ENCODE measurements at regions not wholly inside any gene's neighbourhood (a gene's known extent, or its start where the extent isn't known, plus 50 kb on each side); places are given as distances from the start of the nearest gene placed in this dataset.

DNA sequence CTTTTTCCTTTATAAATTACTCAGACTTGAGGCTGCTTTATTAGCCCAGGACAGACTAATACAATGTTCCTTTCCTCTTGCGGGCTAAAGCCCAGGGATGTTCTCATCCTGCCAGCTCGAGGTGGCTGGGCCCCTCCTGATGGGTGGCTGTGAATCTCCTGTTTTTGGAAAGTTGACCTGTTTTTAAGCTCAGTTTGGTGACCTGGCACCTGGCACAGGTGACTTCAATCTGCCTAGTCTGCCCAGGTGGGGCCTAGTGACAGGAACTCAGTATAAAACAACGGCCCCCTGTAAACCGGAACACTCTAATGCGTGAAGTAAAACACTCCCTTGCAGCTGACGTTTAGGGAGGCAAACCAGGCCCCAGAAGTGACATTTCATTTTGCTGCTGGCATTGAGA is 92.7 kb upstream of the SNTG2 start:
- DNase-seq, result no peak

DNA sequence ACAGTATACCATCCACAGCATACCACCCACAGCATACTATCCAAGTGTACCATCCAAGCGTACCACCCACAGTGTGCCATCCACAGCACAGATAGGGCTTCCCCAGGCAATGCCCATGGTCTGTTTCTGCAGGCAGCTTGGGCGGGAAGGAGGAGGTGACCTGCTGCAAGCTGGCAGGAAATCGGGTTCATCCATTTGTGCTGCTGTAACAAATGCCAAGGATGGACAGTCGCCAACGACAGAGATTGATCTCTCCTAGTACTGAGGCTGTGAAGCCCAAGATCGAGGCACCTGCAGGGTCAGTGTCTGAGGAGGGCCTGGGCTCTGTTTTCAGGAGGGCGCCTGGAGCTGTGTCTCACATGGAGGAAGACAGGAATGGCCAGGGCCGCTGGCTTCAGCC is 93.6 kb upstream of the SNTG2 start:
- DNase-seq, result no peak

- no peak for DNase-seq
These were observed 94.2 kb upstream of the SNTG2 start for GRCh38 chr2:856456-856855.

- DNase-seq, result no peak
These were observed 94.6 kb upstream of the SNTG2 start for GRCh38 chr2:856041-856440.

DNA sequence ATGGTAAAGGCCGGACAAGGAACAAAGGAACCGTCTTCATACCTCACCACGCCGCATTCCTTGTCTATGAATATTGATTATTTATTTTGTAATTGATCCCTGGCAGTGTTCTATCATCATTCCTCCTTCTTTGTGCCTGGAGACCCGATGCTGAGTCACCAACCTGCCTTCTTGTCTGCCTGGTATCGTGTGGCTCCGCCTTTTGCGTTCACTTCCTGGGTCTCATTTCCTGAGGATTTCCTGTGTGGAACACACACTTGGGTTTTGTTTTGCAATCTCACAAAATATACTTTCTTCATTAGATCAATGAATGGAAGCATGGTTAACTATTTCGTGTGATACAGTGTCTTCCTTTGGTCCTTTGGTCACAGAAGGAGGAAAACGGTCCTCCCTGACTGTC is 95.5 kb upstream of the SNTG2 start:
- DNase-seq, result no peak

DNA sequence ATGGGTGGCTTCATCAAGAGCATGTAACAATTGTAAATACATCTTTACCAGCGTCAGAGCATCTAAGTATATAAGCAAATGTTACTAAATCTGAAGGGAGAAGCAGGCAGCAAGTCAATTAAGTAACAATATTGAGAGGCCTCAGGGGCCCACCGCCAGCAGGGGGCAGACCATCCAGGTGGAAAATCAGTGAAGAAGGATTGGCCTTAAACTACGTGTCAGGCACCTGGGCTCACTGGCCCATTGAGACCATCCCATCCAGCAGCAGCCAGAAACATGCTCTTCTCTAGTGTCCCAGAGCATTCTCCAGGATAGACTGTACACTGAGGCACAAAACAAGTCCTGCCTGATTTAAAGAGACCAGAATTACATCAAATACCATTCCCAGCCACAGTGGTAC is 96.2 kb upstream of the SNTG2 start:
- DNase-seq, result no peak

- no peak for DNase-seq
These were observed 97.3 kb upstream of the SNTG2 start for GRCh38 chr2:853203-853870.

- DNase-seq, result no peak
These were observed 98.5 kb upstream of the SNTG2 start for GRCh38 chr2:852168-852567.

GRCh38 chr2:851680-852079 is 99.0 kb upstream of the SNTG2 start:
- DNase-seq, result no peak

- DNase-seq, result no peak
These were observed 99.6 kb upstream of the SNTG2 start for GRCh38 chr2:851078-851477.

DNA sequence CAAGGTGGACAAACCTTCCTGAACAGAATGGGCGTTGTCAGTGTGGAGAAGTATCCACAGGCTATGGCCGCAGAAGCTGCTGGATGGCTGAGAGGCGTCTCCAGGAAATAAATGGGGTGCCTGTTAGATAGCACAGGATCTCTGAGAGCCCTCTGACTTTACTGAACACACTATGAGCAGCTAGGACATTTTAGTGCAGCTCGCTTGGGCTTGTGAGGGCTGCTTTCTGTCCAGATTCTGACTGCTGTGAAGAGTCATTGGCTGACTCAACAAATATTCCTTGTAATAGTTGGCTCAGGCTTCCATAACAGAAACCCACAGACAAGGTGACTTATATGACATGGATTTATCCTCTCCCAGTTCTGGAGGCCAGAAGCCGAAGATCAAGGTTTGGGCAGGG is 100.2 kb upstream of the SNTG2 start:
- no peak for DNase-seq

GRCh38 chr2:848099-848498 is 102.5 kb upstream of the SNTG2 start:
- DNase-seq, result no peak

- no peak for DNase-seq
These were observed 103.0 kb upstream of the SNTG2 start for GRCh38 chr2:847669-848068.

- DNase-seq, result no peak
These were observed 105.9 kb upstream of the SNTG2 start for GRCh38 chr2:844715-845114.

GRCh38 chr2:842151-842803 is 108.4 kb upstream of the SNTG2 start:
- no peak for DNase-seq

- DNase-seq, result no peak
These were observed 109.6 kb upstream of the SNTG2 start for GRCh38 chr2:841036-841435.

- DNase-seq, result no peak
These were observed 116.4 kb upstream of the SNTG2 start for GRCh38 chr2:834233-834632.

GRCh38 chr2:833180-833579 is 117.5 kb upstream of the SNTG2 start:
- no peak for DNase-seq

DNA sequence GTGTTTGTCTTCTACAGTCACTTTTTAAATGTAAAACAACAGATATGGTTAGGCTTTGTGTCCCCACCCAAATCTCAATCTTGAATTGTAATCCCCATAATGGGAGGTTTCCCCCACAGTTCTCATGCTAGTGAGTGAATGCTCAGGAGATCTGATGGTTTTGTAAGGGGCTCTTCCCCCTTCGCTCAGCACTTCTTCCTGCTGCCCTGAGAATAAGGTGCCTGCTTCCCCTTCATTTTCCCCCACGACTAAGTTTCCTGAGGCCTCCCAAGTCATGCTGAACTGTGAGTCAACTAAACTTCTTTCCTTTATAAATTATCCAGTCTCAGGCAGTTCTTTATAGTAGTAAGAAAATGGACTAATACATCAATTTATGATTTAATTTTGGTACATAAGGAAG is 118.0 kb upstream of the SNTG2 start:
- no peak for DNase-seq

DNA sequence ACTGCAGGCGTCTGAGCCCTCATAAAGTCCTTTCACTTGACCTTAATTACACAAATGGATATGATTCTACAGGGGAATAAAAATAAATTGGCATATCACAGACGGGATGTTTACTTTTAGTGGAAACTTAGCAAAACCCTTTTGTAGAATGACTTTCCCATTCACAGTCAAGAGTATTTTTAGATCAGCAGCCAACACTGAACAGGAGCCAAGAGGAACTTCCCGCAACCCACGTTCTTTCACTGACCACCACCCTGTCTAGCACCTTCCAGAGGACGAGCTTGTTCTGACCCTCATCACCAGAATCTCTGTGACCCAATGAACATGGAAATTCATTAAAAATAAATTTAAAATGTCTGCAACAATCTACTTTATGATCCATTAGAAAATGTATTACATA is 119.0 kb upstream of the SNTG2 start:
- DNase-seq, result no peak

- DNase-seq, result no peak
These were observed 119.5 kb upstream of the SNTG2 start for GRCh38 chr2:831225-831536.

DNA sequence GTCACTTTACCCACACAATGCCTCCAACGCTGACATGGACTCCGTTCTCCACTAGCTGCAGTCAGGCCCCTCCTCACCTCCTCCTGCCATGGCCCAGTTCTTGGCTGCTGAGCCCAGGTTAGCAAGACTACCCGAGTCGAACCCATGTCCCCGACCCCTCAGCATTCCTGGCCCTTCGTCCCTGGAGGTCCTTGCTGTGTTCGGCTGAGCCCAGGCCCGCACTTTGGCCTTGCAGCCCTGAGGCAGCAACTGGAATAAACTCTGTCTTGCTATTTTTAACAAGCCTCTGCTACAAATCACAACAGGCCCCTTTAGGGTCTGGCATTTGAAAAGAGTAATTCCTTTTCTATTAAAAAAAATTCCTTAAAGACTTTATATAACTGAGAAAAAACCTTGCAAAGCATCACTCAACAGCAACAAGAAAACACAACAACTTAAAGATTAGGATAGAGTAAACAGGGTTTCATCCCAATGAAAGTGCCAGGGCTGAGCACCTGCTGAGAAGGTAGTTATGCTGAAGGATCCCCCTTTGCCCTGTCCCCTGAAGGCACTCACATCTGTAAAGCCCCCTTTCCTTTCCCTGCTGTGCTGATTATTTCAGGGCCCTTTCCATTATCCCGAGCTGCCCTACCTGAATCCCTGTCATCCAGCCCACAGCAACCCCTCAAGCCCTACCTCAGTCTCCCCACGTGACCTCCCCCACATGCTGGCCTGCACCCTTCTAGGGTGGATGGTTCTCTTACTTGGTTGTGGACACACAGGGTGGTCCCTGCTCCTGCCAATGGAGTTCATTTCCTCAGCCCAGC is 120.0 kb upstream of the SNTG2 start:
- no peak for DNase-seq

- no peak for DNase-seq
These were observed 121.6 kb upstream of the SNTG2 start for GRCh38 chr2:829047-829446.

- no peak for DNase-seq
These were observed 125.7 kb upstream of the SNTG2 start for GRCh38 chr2:824954-825353.

DNA sequence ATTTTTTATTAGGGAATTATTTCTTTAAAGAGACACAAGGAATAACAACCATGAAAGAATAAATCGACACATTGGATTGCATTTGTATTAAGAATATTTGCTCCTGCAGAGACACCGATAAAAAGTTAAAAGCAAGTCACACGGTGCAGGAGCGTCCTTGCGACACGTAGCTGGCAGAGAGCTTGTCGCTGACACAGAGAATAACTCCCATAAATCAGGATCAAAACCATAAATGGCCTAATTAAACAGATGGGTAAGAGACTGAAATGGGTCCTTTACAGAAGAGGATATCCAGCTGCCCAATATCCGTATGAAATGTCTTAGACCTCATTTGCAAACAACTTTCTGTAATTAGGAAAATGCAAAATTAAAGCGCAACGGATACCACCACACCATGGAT is 126.1 kb upstream of the SNTG2 start:
- DNase-seq, result no peak
